Activated CD8-positive, alpha-beta T cell treated with anti-CD3 and anti-CD28 coated beads for 36 hours (primary cell): ENCODE measurements at regions not wholly inside any gene's neighbourhood (a gene's known extent, or its start where the extent isn't known, plus 50 kb on each side); places are given as distances from the start of the nearest gene placed in this dataset.

Experiments used
- ATAC-seq: fragments of 200-7000 bp; cut with Tn5 transposase; one replicate; pipeline ENCODE4 v1.10.0; 2021; ENCODE audit warnings: mild to moderate bottlenecking, moderate library complexity
- CTCF ChIA-PET: fragments of 350-600 bp; sonication (Branson Sonifier 250); formaldehyde crosslinking; loops from one replicate; lab custom pipeline; 2021; ENCODE audit warnings: antibody characterized with exemption; lab: Charles Lee
- POLR2A ChIA-PET: fragments of 350-600 bp; sonication (Branson Sonifier 250); formaldehyde crosslinking; loops from one replicate; lab custom pipeline; 2021; ENCODE audit warnings: antibody characterized with exemption; lab: Charles Lee
- DNase-seq: peaks from one replicate; pipeline ENCODE4 v3.0.0-alpha.2; 2020
- H3K27ac Mint-ChIP-seq: one replicate; pipeline ENCODE4 v1.8.0; 2021; ENCODE audit warnings: mild to moderate bottlenecking, mixed read lengths
- H3K27me3 Mint-ChIP-seq: one replicate; pipeline ENCODE4 v1.8.0; 2021; ENCODE audit warnings: mixed read lengths
- H3K36me3 Mint-ChIP-seq: one replicate; pipeline ENCODE4 v1.8.0; 2021; ENCODE audit warnings: low read depth, mixed read lengths
- H3K4me1 Mint-ChIP-seq: one replicate; pipeline ENCODE4 v1.8.0; 2021; ENCODE audit warnings: low read depth, mixed read lengths
- H3K4me3 Mint-ChIP-seq: one replicate; pipeline ENCODE4 v1.8.0; 2021; ENCODE audit warnings: mild to moderate bottlenecking, moderate library complexity, mixed read lengths
- H3K9me3 Mint-ChIP-seq: one replicate; pipeline ENCODE4 v1.8.0; 2021; ENCODE audit warnings: mixed read lengths
- intact Hi-C: fragments of 100-400 bp; cut with micrococcal nuclease; formaldehyde crosslinking; loops from one replicate; pipeline ENCODE4 v1.10.0; 2022
- TF ChIP-seq, protein P1 (sequence below): fragments of 200-600 bp; IDR thresholded peaks from one replicate; pipeline ENCODE4 v1.8.0; 2022; ENCODE audit warnings: antibody characterized with exemption, mild to moderate bottlenecking

DNA sequence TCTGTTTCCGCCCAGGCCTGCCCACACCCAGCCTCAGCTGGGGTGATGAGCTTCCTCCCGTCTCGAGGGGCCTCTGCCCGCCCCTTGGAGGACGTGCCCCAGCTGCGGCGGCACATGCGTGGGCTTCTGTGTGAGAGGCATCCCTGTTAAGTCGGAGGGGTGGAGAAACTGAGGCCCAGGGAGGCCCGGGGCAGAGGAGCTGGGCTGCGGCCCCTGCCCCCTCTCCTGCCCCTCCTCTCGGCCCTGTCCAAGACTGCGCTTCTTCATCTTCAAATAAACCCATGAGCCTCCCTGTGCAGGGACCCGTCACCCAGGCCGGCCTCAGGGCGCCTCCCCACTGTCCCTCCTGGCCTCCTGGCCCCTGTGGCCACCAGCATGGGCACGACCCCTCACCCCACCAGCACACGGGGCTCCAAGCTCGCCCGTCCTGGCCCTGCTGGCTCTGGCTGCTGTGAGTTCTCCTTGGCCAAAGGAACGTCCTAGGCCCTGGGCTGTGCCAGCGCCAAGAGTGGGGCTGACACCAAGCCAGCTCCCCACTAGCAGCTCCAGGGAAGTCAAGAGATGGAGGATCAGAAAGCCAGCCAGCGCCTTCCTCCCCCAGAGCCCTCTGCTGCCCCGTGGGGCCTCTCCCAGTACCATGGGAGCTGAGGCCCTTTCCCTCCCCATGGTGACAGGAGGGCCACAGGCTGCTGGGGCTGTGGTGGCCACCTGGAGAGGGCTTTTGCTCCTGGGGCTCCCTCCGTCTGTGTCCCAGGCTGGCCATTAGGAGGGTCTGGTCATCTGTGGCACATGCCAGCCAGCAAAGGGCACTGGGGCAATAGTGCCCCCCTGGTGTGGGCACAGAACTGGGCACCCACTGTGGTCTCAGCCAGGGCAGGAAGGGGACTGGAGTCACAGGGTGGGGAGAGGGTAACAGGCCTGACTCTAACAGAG is 180.4 kb downstream of the KIF26A start:
- CTCF ChIA-PET, result no interaction called here
- intact Hi-C loops, result no loop called here
- Mint-ChIP-seq H3K4me3 (no peak overlapping the region), H3K36me3 (no peaks in the 10 kb centered on the region), H3K27me3 (peaks cover 5% of the 10 kb centered on the region), H3K9me3 (no peaks in the 10 kb centered on the region), H3K4me1 (no peaks in the 10 kb centered on the region), H3K27ac (no peak overlapping the region)
- POLR2A ChIA-PET, result no interaction called here
- ATAC-seq (no peak), DNase-seq (no peak)
- TF ChIP-seq, protein P1, sequence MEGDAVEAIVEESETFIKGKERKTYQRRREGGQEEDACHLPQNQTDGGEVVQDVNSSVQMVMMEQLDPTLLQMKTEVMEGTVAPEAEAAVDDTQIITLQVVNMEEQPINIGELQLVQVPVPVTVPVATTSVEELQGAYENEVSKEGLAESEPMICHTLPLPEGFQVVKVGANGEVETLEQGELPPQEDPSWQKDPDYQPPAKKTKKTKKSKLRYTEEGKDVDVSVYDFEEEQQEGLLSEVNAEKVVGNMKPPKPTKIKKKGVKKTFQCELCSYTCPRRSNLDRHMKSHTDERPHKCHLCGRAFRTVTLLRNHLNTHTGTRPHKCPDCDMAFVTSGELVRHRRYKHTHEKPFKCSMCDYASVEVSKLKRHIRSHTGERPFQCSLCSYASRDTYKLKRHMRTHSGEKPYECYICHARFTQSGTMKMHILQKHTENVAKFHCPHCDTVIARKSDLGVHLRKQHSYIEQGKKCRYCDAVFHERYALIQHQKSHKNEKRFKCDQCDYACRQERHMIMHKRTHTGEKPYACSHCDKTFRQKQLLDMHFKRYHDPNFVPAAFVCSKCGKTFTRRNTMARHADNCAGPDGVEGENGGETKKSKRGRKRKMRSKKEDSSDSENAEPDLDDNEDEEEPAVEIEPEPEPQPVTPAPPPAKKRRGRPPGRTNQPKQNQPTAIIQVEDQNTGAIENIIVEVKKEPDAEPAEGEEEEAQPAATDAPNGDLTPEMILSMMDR, result no peak

DNA sequence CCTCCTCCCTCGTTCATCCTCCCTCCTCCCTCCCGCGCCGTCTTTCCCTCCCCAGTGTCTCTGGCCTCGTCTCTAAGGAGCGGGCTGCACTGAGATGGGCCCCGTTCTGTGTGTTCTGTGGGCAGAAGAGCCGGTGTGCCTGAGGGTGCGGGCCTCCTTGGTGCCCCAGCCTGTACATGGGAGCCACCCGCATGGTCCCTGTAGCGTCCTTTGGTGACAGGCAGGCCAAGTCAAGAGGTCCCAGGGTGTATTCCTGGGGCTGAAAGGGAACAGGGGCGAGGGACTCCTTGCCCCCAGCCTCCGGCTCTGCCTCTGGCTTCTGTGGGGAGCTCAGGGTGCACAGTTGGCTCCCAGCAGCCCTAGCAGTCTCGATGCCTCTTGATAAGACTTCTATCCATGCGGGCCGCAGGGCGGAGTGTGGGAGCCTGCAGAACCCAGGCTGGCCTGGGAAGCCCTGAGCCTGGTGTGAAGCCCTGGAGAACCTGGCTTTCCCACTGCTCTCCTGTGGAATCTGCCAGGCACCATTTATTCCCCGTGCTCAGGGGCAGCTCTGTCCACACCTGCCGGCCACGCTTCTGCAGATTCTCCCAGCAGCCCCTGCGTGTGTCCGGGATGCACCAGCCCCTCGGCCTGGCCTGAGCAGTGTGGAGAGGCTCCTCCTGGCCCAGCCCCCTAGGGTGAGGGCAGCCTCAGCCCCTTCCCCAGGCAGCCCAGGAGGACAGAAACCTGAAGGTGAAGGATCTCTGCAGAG is 181.3 kb downstream of the KIF26A start:
- CTCF ChIA-PET, result no interaction called here
- TF ChIP-seq, protein P1, result no peak

DNA sequence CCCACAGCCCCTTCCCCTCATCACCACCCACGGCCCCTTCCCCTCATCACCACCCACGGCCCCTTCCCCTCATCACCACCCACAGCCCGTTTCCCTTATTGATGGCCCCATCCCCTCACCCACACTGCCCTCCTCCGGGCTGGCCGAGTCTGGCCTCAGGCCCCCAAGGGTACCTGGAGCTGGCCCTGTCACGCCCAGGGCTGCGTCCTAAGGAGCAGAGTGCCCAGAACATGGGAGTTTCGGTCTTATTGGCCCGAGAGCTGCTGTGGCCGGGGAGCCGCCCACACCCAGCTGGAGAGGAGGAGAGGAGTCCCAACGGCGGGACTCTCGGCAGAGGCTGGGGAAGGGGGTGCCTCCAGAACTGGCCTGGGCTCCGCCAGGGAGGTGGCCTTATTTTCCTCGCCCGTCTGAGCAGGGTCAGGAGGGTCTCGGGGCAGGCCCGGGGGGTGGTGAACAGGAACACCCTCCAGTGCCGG is 182.3 kb downstream of the KIF26A start:
- peaks cover 5% of the 10 kb centered on the region for H3K27me3 Mint-ChIP-seq
- H3K4me1 Mint-ChIP-seq, result no peaks in the 10 kb centered on the region
- no peak overlapping the region for H3K4me3 Mint-ChIP-seq
- POLR2A ChIA-PET, result no interaction called here
- H3K27ac Mint-ChIP-seq, result no peak overlapping the region
- no peak for DNase-seq
- TF ChIP-seq, protein P1, result no peak
- H3K36me3 Mint-ChIP-seq, result no peaks in the 10 kb centered on the region
- intact Hi-C loops, result no loop called here
- ATAC-seq, result no peak
- CTCF ChIA-PET, result no interaction called here
- H3K9me3 Mint-ChIP-seq, result no peaks in the 10 kb centered on the region

More for the DNA sequence above, 181.3 kb downstream of the KIF26A start:
- intact Hi-C loops, result no loop called here
- H3K9me3 Mint-ChIP-seq, result no peaks in the 10 kb centered on the region
- no peak overlapping the region for H3K27ac Mint-ChIP-seq
- no peaks in the 10 kb centered on the region for H3K36me3 Mint-ChIP-seq
- H3K27me3 Mint-ChIP-seq, result peaks cover 5% of the 10 kb centered on the region
- ATAC-seq, result no peak
- POLR2A ChIA-PET, result no interaction called here
- no peaks in the 10 kb centered on the region for H3K4me1 Mint-ChIP-seq
- DNase-seq, result no peak
- H3K4me3 Mint-ChIP-seq, result no peak overlapping the region

DNA sequence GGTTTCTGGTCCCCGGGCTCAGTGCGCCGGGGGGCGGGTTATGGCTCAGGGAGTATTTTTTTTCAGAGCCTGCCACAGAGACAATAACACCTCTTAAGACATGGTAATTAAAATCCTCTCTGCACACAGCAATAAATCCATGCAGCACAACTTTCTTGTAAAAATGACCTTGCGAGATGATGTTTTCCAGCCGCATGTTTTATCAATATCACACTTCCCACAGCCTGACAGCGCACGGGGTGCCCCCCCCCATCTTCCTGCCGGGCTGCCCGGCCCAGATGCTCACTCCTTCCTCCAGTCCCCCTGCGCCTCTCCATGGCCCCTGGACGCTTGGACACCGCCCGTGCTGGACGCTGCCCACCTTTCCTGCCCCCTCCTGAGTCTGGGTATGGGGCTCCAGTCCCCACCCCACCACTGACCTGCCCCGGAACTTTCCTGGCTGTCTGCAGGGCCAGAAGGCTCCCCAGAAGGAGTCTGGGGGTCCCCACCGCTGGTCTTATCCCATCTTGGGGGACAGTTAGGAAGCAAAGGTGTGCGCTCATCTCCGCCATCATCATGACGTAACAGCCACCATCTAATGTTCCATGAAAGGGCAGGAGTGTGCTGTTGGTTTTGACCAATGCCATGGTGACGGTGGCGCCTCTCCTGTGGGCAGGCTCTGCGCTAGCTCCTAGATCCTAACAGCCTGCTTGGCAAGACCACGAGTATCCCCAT is 182.9 kb downstream of the KIF26A start:
- TF ChIP-seq, protein P1, result no peak
- Mint-ChIP-seq H3K4me1 (no peaks in the 10 kb centered on the region), H3K36me3 (no peaks in the 10 kb centered on the region), H3K9me3 (no peaks in the 10 kb centered on the region), H3K27me3 (peaks cover 5% of the 10 kb centered on the region), H3K27ac (no peak overlapping the region), H3K4me3 (no peak overlapping the region)
- ATAC-seq (no peak), DNase-seq (no peak)
- ChIA-PET POLR2A (no interaction called here), CTCF (no interaction called here)
- intact Hi-C loops, result no loop called here
